GM23248 (cell line): ENCODE measurements at regions not wholly inside any gene's neighbourhood (a gene's known extent, or its start where the extent isn't known, plus 50 kb on each side); places are given as distances from the start of the nearest gene placed in this dataset.

Source experiments
- DNase-seq: peaks from one replicate; pipeline ENCODE4 v3.0.0-alpha.2; 2015
- H2AFZ ChIP-seq: fragments of 200-600 bp; sonication (generic); 2 replicates; pipeline ENCODE4 v1.6.1; 2016; ENCODE audit warnings: antibody characterized with exemption
- H3F3A ChIP-seq: fragments of 200-600 bp; sonication (generic); 2 replicates; pipeline ENCODE4 v1.6.1; 2016; ENCODE audit warnings: mild to moderate bottlenecking, antibody characterized with exemption, mixed run types; ENCODE audit not compliant: insufficient read depth
- H3K27ac ChIP-seq: fragments of 200-600 bp; sonication (generic); 2 replicates; pipeline ENCODE4 v1.5.1; 2016; ENCODE audit warnings: mild to moderate bottlenecking
- H3K27me3 ChIP-seq: fragments of 200-600 bp; sonication (generic); replicated peaks from 2 replicates; pipeline ENCODE4 v1.6.1; 2016; ENCODE audit warnings: mild to moderate bottlenecking; ENCODE audit not compliant: insufficient read depth
- H3K36me3 ChIP-seq: fragments of 200-600 bp; sonication (generic); 2 replicates; pipeline ENCODE4 v1.6.1; 2016; ENCODE audit warnings: low read depth, mild to moderate bottlenecking
- H3K4me1 ChIP-seq: fragments of 200-600 bp; sonication (generic); 2 replicates; pipeline ENCODE4 v1.6.1; 2016; ENCODE audit warnings: mild to moderate bottlenecking; ENCODE audit not compliant: insufficient read depth
- H3K4me2 ChIP-seq: fragments of 200-600 bp; sonication (generic); one replicate; pipeline ENCODE4 v1.6.1; 2016; ENCODE audit warnings: mild to moderate bottlenecking; ENCODE audit not compliant: unreplicated experiment
- H3K4me3 ChIP-seq: fragments of 200-600 bp; sonication (generic); 2 replicates; pipeline ENCODE4 v1.5.1; 2016; ENCODE audit warnings: mild to moderate bottlenecking
- H3K79me2 ChIP-seq: fragments of 200-600 bp; sonication (generic); 2 replicates; pipeline ENCODE4 v1.6.1; 2016; ENCODE audit warnings: mild to moderate bottlenecking; ENCODE audit not compliant: insufficient read depth
- H3K9ac ChIP-seq: fragments of 200-600 bp; sonication (generic); 2 replicates; pipeline ENCODE4 v1.6.1; 2016; ENCODE audit warnings: mild to moderate bottlenecking
- H3K9me2 ChIP-seq: fragments of 200-600 bp; sonication (generic); 2 replicates; pipeline ENCODE4 v1.6.1; 2016; ENCODE audit warnings: mixed run types, mild to moderate bottlenecking, moderate library complexity; ENCODE audit not compliant: insufficient read depth
- H3K9me3 ChIP-seq: fragments of 200-600 bp; sonication (generic); one replicate; pipeline ENCODE4 v1.6.1; 2017; ENCODE audit warnings: low read depth
- H4K20me1 ChIP-seq: fragments of 200-600 bp; sonication (generic); 2 replicates; pipeline ENCODE4 v1.6.0; 2016; ENCODE audit not compliant: insufficient read depth
- EZH2 ChIP-seq: fragments of 200-600 bp; sonication (generic); IDR thresholded peaks from 2 replicates; pipeline ENCODE4 v1.6.1; 2018; ENCODE audit warnings: antibody characterized with exemption, mild to moderate bottlenecking; ENCODE audit not compliant: insufficient read depth, poor library complexity, severe bottlenecking
- EZH2phosphoT487 ChIP-seq: fragments of 200-600 bp; sonication (generic); IDR thresholded peaks from 2 replicates; pipeline ENCODE4 v1.6.1; 2018; ENCODE audit warnings: antibody characterized with exemption, moderate library complexity, mild to moderate bottlenecking, low read depth; ENCODE audit not compliant: insufficient read depth
- WGBS, 2 experiments: methylation state at CpG; one replicate each; pipeline ENCODE4 v1.1.6; 2015 to 2017; ENCODE audit warnings: low lambda C conversion rate in 2 of 2, low coverage in 1 of 2; ENCODE audit errors: missing lambda C conversion rate in 2 of 2; 5-methylcytosine and 5-hydroxymethylcytosine counted together
- in situ Hi-C: fragments of 300-500 bp; cut with MboI; formaldehyde crosslinking; loops from 2 replicates; pipeline ENCODE4 v1.15.0; 2020

- Histone ChIP-seq H3K9ac (no peak overlapping the region), H3K4me1 (no peaks in the 10 kb centered on the region), H3K9me2 (no peaks in the 10 kb centered on the region), H3K27me3 (no peaks in the 10 kb centered on the region; the same call in 1 of the 2 replicates), H4K20me1 (no peaks in the 10 kb centered on the region), H3K9me3 (no peaks in the 10 kb centered on the region), H2AFZ (no peak overlapping the region), H3K36me3 (no peaks in the 10 kb centered on the region), H3K4me3 (no peak overlapping the region), H3F3A (no peaks in the 10 kb centered on the region), H3K27ac (no peak overlapping the region), H3K79me2 (no peaks in the 10 kb centered on the region), H3K4me2 (no peak overlapping the region)
- in situ Hi-C loops, result no loop called here
- TF ChIP-seq EZH2phosphoT487 (no peak), EZH2 (no peak)
- DNase-seq, result no peak
- 3 to 7% methylated on average over 1 of the region's 1 CpG for WGBS, 2 experiments
Measured at GRCh38 chr5:163361450-163361849, 75.9 kb upstream of the CCNG1 start.

GRCh38 chr5:163362840-163363371 is 74.5 kb upstream of the CCNG1 start:
- no peak overlapping the region for H3K9ac ChIP-seq
- no peak overlapping the region for H3K4me3 ChIP-seq
- in situ Hi-C loops, result no loop called here

GRCh38 chr5:163363389-163363788 is 74.0 kb upstream of the CCNG1 start:
- H3K4me2 ChIP-seq, result no peak overlapping the region
- H3K9me3 ChIP-seq, result no peaks in the 10 kb centered on the region
- in situ Hi-C loops, result no loop called here
- H3F3A ChIP-seq, result no peaks in the 10 kb centered on the region
- H3K27me3 ChIP-seq, result no peaks in the 10 kb centered on the region
- H3K9ac ChIP-seq, result no peak overlapping the region
- no peak overlapping the region for H3K27ac ChIP-seq
- H3K79me2 ChIP-seq, result no peaks in the 10 kb centered on the region
- WGBS, 2 experiments, result 2 to 5% methylated on average over 1 of the region's 1 CpG
- no peak for TF ChIP-seq EZH2
- no peak for TF ChIP-seq EZH2phosphoT487
- H4K20me1 ChIP-seq, result no peaks in the 10 kb centered on the region
- no peak overlapping the region for H2AFZ ChIP-seq
- H3K4me3 ChIP-seq, result no peak overlapping the region
- H3K4me1 ChIP-seq, result no peaks in the 10 kb centered on the region
- no peaks in the 10 kb centered on the region for H3K9me2 ChIP-seq
- DNase-seq, result no peak
- H3K36me3 ChIP-seq, result no peaks in the 10 kb centered on the region

More at GRCh38 chr5:163362840-163363371, 74.5 kb upstream of the CCNG1 start:
- H2AFZ ChIP-seq, result no peak overlapping the region
- H3K4me2 ChIP-seq, result no peak overlapping the region
- no peak for DNase-seq
- TF ChIP-seq EZH2phosphoT487, result no peak
- TF ChIP-seq EZH2, result no peak
- no peaks in the 10 kb centered on the region for H3K9me2 ChIP-seq
- no peaks in the 10 kb centered on the region for H3K36me3 ChIP-seq
- H3K79me2 ChIP-seq, result no peaks in the 10 kb centered on the region
- no peak overlapping the region for H3K27ac ChIP-seq
- H4K20me1 ChIP-seq, result no peaks in the 10 kb centered on the region
- H3K9me3 ChIP-seq, result no peaks in the 10 kb centered on the region
- no peaks in the 10 kb centered on the region for H3K27me3 ChIP-seq
- WGBS, 2 experiments, result 13 to 23% methylated on average over 2 of the region's 2 CpGs
- no peaks in the 10 kb centered on the region for H3K4me1 ChIP-seq
- no peaks in the 10 kb centered on the region for H3F3A ChIP-seq

- TF ChIP-seq EZH2 (no peak), EZH2phosphoT487 (no peak)
- Histone ChIP-seq H3K4me1 (no peaks in the 10 kb centered on the region), H3K36me3 (no peaks in the 10 kb centered on the region), H3F3A (no peaks in the 10 kb centered on the region), H3K4me3 (no peak overlapping the region), H2AFZ (no peak overlapping the region), H4K20me1 (no peaks in the 10 kb centered on the region), H3K9me3 (no peaks in the 10 kb centered on the region), H3K27me3 (no peaks in the 10 kb centered on the region), H3K79me2 (no peaks in the 10 kb centered on the region), H3K9me2 (no peaks in the 10 kb centered on the region), H3K9ac (no peak overlapping the region), H3K27ac (no peak overlapping the region), H3K4me2 (no peak overlapping the region)
- no peak for DNase-seq
- in situ Hi-C loops, result no loop called here
Measured at GRCh38 chr5:163366757-163367156, 70.6 kb upstream of the CCNG1 start.

- DNase-seq, result no peak
- no peaks in the 10 kb centered on the region for H3K9me2 ChIP-seq
- H3K36me3 ChIP-seq, result no peaks in the 10 kb centered on the region
- no peak overlapping the region for H3K4me2 ChIP-seq
- H3K9ac ChIP-seq, result no peak overlapping the region
- no peaks in the 10 kb centered on the region for H3F3A ChIP-seq
- no peaks in the 10 kb centered on the region for H3K27me3 ChIP-seq
- 6 to 13% methylated on average over 1 of the region's 1 CpG for WGBS, 2 experiments
- H3K4me1 ChIP-seq, result no peaks in the 10 kb centered on the region
- H3K79me2 ChIP-seq, result no peaks in the 10 kb centered on the region
- TF ChIP-seq EZH2 (no peak), EZH2phosphoT487 (no peak)
- in situ Hi-C loops, result no loop called here
- no peak overlapping the region for H3K27ac ChIP-seq
- H2AFZ ChIP-seq, result no peak overlapping the region
- H3K4me3 ChIP-seq, result no peak overlapping the region
- no peaks in the 10 kb centered on the region for H4K20me1 ChIP-seq
- H3K9me3 ChIP-seq, result no peaks in the 10 kb centered on the region
Measured at GRCh38 chr5:163369776-163370385, 67.5 kb upstream of the CCNG1 start.
